BLaER1 (cell line): ENCODE measurements at regions not wholly inside any gene's neighbourhood (a gene's known extent, or its start where the extent isn't known, plus 50 kb on each side); places are given as distances from the start of the nearest gene placed in this dataset.

Experiments used
- H3K27ac ChIP-seq: shearing (Covaris generic); formaldehyde crosslinking; 2 replicates; pipeline ENCODE4 v1.8.1; 2022
- H3K27me3 ChIP-seq: shearing (Covaris generic); formaldehyde crosslinking; 2 replicates; pipeline ENCODE4 v1.8.1; 2022
- H3K36me3 ChIP-seq: shearing (Covaris generic); formaldehyde crosslinking; 2 replicates; pipeline ENCODE4 v1.8.1; 2022
- H3K4me1 ChIP-seq: shearing (Covaris generic); formaldehyde crosslinking; 2 replicates; pipeline ENCODE4 v1.8.1; 2022
- H3K4me2 ChIP-seq: shearing (Covaris generic); formaldehyde crosslinking; 2 replicates; pipeline ENCODE4 v1.8.1; 2022
- H3K4me3 ChIP-seq: shearing (Covaris generic); formaldehyde crosslinking; 2 replicates; pipeline ENCODE4 v1.8.1; 2022
- H3K9ac ChIP-seq: shearing (Covaris generic); formaldehyde crosslinking; 2 replicates; pipeline ENCODE4 v1.8.1; 2022
- H3K9me3 ChIP-seq: shearing (Covaris generic); formaldehyde crosslinking; 2 replicates; pipeline ENCODE4 v1.8.1; 2022
- H4K20me1 ChIP-seq: shearing (Covaris generic); formaldehyde crosslinking; 2 replicates; pipeline ENCODE4 v1.8.1; 2022
- Cebpa-rat ChIP-seq: shearing (Covaris generic); IDR thresholded peaks from 2 replicates; pipeline ENCODE4 v1.8.1; 2022

GRCh38 chr3:99523431-99524127 is 114.8 kb upstream of the COL8A1 start:
- Histone ChIP-seq H3K4me3 (no peak overlapping the region), H4K20me1 (no peaks in the 10 kb centered on the region), H3K9me3 (no peaks in the 10 kb centered on the region), H3K27ac (no peak overlapping the region), H3K4me2 (no peak overlapping the region), H3K4me1 (no peaks in the 10 kb centered on the region), H3K27me3 (no peaks in the 10 kb centered on the region), H3K36me3 (no peaks in the 10 kb centered on the region), H3K9ac (no peak overlapping the region)
- no peak for TF ChIP-seq Cebpa-rat

DNA sequence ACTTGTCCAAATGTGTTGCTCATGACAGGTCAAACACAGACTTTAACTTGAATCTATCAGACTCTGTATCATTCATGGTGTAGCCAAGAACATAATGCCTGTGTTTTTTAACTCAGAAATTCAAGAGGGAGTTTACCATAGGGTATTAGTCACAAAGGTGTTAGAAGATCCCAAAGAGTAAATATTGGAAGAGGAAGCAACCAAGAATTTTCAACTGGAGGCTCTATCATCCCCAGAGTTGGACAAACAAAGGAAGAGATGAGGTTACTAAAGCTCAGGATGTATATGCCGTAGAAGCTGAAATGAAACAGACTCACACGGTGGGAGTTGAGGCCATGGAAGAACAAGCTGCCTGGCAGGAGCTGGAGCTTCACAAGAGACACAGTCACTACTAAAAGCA is 116.2 kb upstream of the COL8A1 start:
- Histone ChIP-seq H3K27me3 (no peaks in the 10 kb centered on the region), H3K9me3 (no peaks in the 10 kb centered on the region), H3K36me3 (no peaks in the 10 kb centered on the region), H3K4me1 (no peaks in the 10 kb centered on the region), H3K4me2 (no peak overlapping the region), H4K20me1 (no peaks in the 10 kb centered on the region), H3K9ac (no peak overlapping the region), H3K27ac (no peak overlapping the region), H3K4me3 (no peak overlapping the region)
- TF ChIP-seq Cebpa-rat = no peak

GRCh38 chr3:99521551-99521950 is 116.8 kb upstream of the COL8A1 start:
- TF ChIP-seq Cebpa-rat = no peak
- Histone ChIP-seq H3K36me3 (no peaks in the 10 kb centered on the region), H4K20me1 (no peaks in the 10 kb centered on the region), H3K4me2 (no peak overlapping the region), H3K27me3 (no peaks in the 10 kb centered on the region), H3K9ac (no peak overlapping the region), H3K9me3 (no peaks in the 10 kb centered on the region), H3K27ac (no peak overlapping the region), H3K4me3 (no peak overlapping the region), H3K4me1 (no peaks in the 10 kb centered on the region)

- Histone ChIP-seq H3K9me3 (no peaks in the 10 kb centered on the region), H4K20me1 (no peaks in the 10 kb centered on the region), H3K4me1 (no peaks in the 10 kb centered on the region), H3K36me3 (no peaks in the 10 kb centered on the region), H3K27me3 (no peaks in the 10 kb centered on the region), H3K9ac (no peak overlapping the region), H3K27ac (no peak overlapping the region), H3K4me3 (no peak overlapping the region), H3K4me2 (no peak overlapping the region)
- no peak for TF ChIP-seq Cebpa-rat
Measured at GRCh38 chr3:99520513-99520912, 117.9 kb upstream of the COL8A1 start.

GRCh38 chr3:99516936-99517335 is 121.5 kb upstream of the COL8A1 start:
- Histone ChIP-seq H3K27me3 (no peaks in the 10 kb centered on the region), H3K36me3 (no peaks in the 10 kb centered on the region), H3K4me3 (no peak overlapping the region), H3K4me1 (no peaks in the 10 kb centered on the region), H3K9me3 (no peaks in the 10 kb centered on the region), H3K27ac (no peak overlapping the region), H3K9ac (no peak overlapping the region), H4K20me1 (no peaks in the 10 kb centered on the region), H3K4me2 (no peak overlapping the region)
- TF ChIP-seq Cebpa-rat = no peak

DNA sequence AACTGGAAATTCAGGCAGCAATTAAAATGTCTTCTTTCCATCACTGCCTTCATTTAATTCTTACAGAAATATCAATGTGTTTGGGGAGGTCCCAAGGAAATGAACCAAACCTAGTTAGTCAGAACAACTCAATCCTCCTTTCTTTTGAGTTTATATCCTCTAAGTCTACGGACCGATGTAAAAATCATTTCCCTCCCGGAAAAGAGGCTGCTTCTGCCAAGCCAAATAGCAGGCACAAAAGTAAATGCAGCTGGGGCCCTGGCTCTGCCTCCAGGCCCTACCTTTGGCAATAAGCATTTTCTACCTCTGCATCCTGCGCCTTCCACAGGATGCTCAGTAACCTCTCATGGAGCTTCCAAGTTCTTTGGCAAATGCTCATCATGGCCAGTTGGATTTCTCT is 122.5 kb upstream of the COL8A1 start:
- TF ChIP-seq Cebpa-rat = no peak
- H4K20me1 ChIP-seq = no peaks in the 10 kb centered on the region
- H3K27ac ChIP-seq = no peak overlapping the region
- H3K36me3 ChIP-seq = no peaks in the 10 kb centered on the region
- no peak overlapping the region for H3K9ac ChIP-seq
- H3K4me1 ChIP-seq = no peaks in the 10 kb centered on the region
- H3K4me2 ChIP-seq = no peak overlapping the region
- H3K27me3 ChIP-seq = no peaks in the 10 kb centered on the region
- no peaks in the 10 kb centered on the region for H3K9me3 ChIP-seq
- H3K4me3 ChIP-seq = no peak overlapping the region

GRCh38 chr3:99509224-99509623 is 129.2 kb upstream of the COL8A1 start:
- H3K9me3 ChIP-seq = no peaks in the 10 kb centered on the region
- TF ChIP-seq Cebpa-rat = no peak
- peaks cover 12% of the 10 kb centered on the region for H3K4me1 ChIP-seq
- H3K4me2 ChIP-seq = no peak overlapping the region
- no peak overlapping the region for H3K9ac ChIP-seq
- H3K4me3 ChIP-seq = no peak overlapping the region
- no peaks in the 10 kb centered on the region for H3K27me3 ChIP-seq
- no peaks in the 10 kb centered on the region for H4K20me1 ChIP-seq
- no peaks in the 10 kb centered on the region for H3K36me3 ChIP-seq
- H3K27ac ChIP-seq = no peak overlapping the region

GRCh38 chr3:99508191-99508590 is 130.2 kb upstream of the COL8A1 start:
- no peaks in the 10 kb centered on the region for H3K36me3 ChIP-seq
- TF ChIP-seq Cebpa-rat = no peak

GRCh38 chr3:99505646-99506269 is 132.6 kb upstream of the COL8A1 start:
- TF ChIP-seq Cebpa-rat = no peak
- no peak overlapping the region for H3K9ac ChIP-seq
- peaks cover 12% of the 10 kb centered on the region for H3K4me1 ChIP-seq
- no peaks in the 10 kb centered on the region for H3K36me3 ChIP-seq
- no peaks in the 10 kb centered on the region for H3K27me3 ChIP-seq
- no peaks in the 10 kb centered on the region for H3K9me3 ChIP-seq
- H3K27ac ChIP-seq = no peak overlapping the region
- peak overlapping the region; percentile 8; the same call in 1 of the 2 replicates for H3K4me2 ChIP-seq
- no peaks in the 10 kb centered on the region for H4K20me1 ChIP-seq
- no peak overlapping the region for H3K4me3 ChIP-seq

More at GRCh38 chr3:99508191-99508590, 130.2 kb upstream of the COL8A1 start:
- Histone ChIP-seq H3K9ac (no peak overlapping the region), H3K4me2 (no peak overlapping the region), H4K20me1 (no peaks in the 10 kb centered on the region), H3K27me3 (no peaks in the 10 kb centered on the region), H3K4me3 (no peak overlapping the region), H3K9me3 (no peaks in the 10 kb centered on the region), H3K27ac (no peak overlapping the region), H3K4me1 (peaks cover 12% of the 10 kb centered on the region)

GRCh38 chr3:99505200-99505599 is 133.2 kb upstream of the COL8A1 start:
- no peak overlapping the region for H3K27ac ChIP-seq
- no peak overlapping the region for H3K9ac ChIP-seq
- H3K27me3 ChIP-seq = no peaks in the 10 kb centered on the region
- no peaks in the 10 kb centered on the region for H3K36me3 ChIP-seq
- H3K4me2 ChIP-seq = peak overlapping the region; percentile 8; the same call in 1 of the 2 replicates
- H3K9me3 ChIP-seq = no peaks in the 10 kb centered on the region
- no peaks in the 10 kb centered on the region for H4K20me1 ChIP-seq
- no peak overlapping the region for H3K4me3 ChIP-seq
- TF ChIP-seq Cebpa-rat = no peak
- peaks cover 12% of the 10 kb centered on the region for H3K4me1 ChIP-seq

- Histone ChIP-seq H3K4me2 (no peak overlapping the region), H3K9me3 (no peaks in the 10 kb centered on the region), H4K20me1 (no peaks in the 10 kb centered on the region), H3K27ac (no peak overlapping the region), H3K36me3 (no peaks in the 10 kb centered on the region), H3K27me3 (no peaks in the 10 kb centered on the region), H3K4me3 (no peak overlapping the region), H3K4me1 (peaks cover 12% of the 10 kb centered on the region), H3K9ac (no peak overlapping the region)
- TF ChIP-seq Cebpa-rat = no peak
Measured at GRCh38 chr3:99504258-99504657, 134.1 kb upstream of the COL8A1 start.
